ENCODE measurements at regions not wholly inside any gene's neighbourhood (a gene's known extent, or its start where the extent isn't known, plus 50 kb on each side); places are given as distances from the start of the nearest gene placed in this dataset.
A peak's percentile ranks its signal among the peaks of the same experiment; 100 is the strongest.
"Not testable (repeated sequence)": the region's sequence is repeated elsewhere in the genome, so short reads cannot be mapped to it uniquely, and the experiment has no call there.

DNA sequence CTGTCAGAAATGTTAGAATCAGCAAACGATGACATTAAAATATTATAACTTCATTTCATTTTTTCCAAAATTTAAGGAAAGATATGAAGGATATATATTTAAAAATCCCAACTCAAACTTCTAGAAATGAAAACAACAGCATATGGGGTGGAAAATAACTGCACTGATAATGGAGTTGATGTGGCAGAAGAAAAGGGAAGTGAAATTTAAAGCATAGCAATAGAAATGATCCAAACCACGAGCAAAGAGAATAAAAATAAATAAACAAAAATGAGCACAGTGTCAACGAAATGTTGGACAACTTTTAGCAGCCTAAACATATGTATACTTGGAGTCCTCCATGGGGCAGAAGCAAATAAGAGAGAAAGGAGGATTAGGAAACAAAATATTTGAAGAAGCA, 280.2 kb downstream of the KCNJ3 start:
- no peak overlapping the region for H3K27ac ChIP-seq (ENCODE audit: low read depth, low read length)
- no peak for DNase-seq (ENCODE audit: low read depth in 4 of 6, low spot score in 6 of 6)
- H3K4me1 ChIP-seq (ENCODE audit: control insufficient read depth, insufficient read depth, low read length), result no peaks in the 10 kb centered on the region
- no CpG with 5 or more reads among the region's 3 CpGs for WGBS (ENCODE audit: insufficient coverage)
- no peak overlapping the region for H3K4me3 ChIP-seq (ENCODE audit: low read depth, low read length)
- H3K27me3 ChIP-seq (ENCODE audit: control insufficient read depth, insufficient read depth, low read length), result no peaks in the 10 kb centered on the region
- H3K36me3 ChIP-seq (ENCODE audit: control insufficient read depth, insufficient read depth, low read length), result no peaks in the 10 kb centered on the region
- peaks cover 1% of the 10 kb centered on the region for H3K9me3 ChIP-seq (ENCODE audit: control insufficient read depth, insufficient read depth, low read length)

DNA sequence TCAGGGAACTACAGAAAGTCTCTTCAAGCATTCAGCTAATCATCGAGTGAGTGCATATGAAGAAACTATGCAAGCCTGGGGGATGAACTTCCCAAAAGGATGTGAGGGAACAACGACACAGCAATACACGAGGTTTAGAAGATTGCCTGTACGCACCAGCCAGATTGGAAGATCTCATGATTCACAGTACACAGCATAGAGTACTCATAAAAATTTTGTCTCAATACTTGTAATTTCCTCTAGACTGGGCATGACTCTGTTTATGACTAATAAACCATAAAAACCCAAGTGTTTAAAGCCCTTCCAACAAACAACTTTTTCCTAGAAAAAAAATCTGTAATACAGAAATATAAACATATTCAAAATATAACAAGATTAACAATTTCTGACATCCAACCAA, 279.7 kb downstream of the KCNJ3 start:
- DNase-seq (ENCODE audit: low read depth in 4 of 6, low spot score in 6 of 6), result no peak
- no peaks in the 10 kb centered on the region for H3K4me1 ChIP-seq (ENCODE audit: control insufficient read depth, insufficient read depth, low read length)
- no peaks in the 10 kb centered on the region for H3K27me3 ChIP-seq (ENCODE audit: control insufficient read depth, insufficient read depth, low read length)
- WGBS (ENCODE audit: insufficient coverage), result 68% methylated on average over 3 of the region's 4 CpGs
- no peak overlapping the region for H3K27ac ChIP-seq (ENCODE audit: low read depth, low read length)
- H3K4me3 ChIP-seq (ENCODE audit: low read depth, low read length), result no peak overlapping the region
- peaks cover 1% of the 10 kb centered on the region for H3K9me3 ChIP-seq (ENCODE audit: control insufficient read depth, insufficient read depth, low read length)
- no peaks in the 10 kb centered on the region for H3K36me3 ChIP-seq (ENCODE audit: control insufficient read depth, insufficient read depth, low read length)

DNA sequence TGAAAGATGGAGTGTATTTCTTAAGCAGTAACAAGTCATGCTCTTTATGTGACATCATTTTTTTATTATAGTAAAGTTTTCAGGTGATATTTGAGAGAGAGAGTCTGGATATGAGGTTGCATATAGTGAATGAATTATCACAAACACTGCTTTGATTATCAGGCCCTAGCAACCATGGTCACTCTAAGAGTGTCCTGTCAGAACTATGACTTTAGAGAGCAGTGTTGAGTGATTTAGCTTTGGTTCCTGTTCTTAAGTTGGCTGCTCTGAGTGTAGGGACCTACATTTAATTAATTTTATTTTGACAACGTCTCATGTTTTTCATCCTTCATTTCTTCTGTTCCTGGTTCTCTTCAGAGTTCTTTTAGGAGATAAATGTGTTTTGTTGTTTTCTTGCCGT, 275.5 kb downstream of the KCNJ3 start:
- no peaks in the 10 kb centered on the region for H3K4me1 ChIP-seq (ENCODE audit: control insufficient read depth, insufficient read depth, low read length)
- H3K36me3 ChIP-seq (ENCODE audit: control insufficient read depth, insufficient read depth, low read length), result no peaks in the 10 kb centered on the region
- WGBS (ENCODE audit: insufficient coverage), result no CpG with 5 or more reads among the region's 2 CpGs
- no peaks in the 10 kb centered on the region for H3K9me3 ChIP-seq (ENCODE audit: control insufficient read depth, insufficient read depth, low read length)
- no peak for DNase-seq (ENCODE audit: low read depth in 4 of 6, low spot score in 6 of 6)
- H3K27me3 ChIP-seq (ENCODE audit: control insufficient read depth, insufficient read depth, low read length), result no peaks in the 10 kb centered on the region
- H3K4me3 ChIP-seq (ENCODE audit: low read depth, low read length), result no peak overlapping the region
- no peak overlapping the region for H3K27ac ChIP-seq (ENCODE audit: low read depth, low read length)

DNA sequence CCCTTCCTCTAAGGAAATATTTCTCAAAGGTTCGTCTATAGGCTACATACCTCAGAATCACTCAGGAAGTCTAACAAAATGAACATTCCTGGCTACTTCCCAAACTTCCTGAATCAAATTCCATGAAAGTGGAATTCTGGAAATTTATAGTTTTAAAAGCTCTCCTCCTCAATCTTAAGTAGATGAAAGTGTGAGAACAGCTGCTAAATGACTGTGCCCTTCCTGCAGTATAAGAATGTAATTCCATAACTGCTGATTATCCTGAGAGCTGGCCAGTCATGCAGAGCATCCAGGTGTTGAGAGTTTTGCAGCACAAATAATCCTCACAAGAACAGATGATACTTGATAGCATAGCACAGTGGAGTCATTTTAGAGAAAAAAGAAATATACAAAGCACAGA, 265.0 kb downstream of the KCNJ3 start:
- WGBS (ENCODE audit: insufficient coverage), result no CpG with 5 or more reads among the region's 1 CpG

DNA sequence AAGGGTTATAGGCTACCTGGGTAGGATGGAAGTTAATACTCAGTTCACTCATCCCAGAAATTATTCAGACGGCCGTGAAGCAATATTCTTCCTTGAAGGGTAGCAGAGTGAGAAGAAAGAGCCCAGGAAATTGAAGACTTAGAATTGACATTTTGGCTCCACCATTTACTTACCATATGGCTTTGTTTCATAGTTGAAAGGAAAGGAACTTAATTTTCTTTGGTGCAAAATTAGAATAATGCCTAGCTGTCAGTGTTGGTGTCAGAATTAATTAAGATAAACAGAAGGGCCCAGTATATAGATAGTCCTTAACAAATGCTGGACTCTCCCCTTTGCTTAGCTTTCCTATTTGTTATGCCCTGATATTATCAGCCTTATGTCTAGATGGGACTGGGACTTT, 263.2 kb downstream of the KCNJ3 start:
- no CpG with 5 or more reads among the region's 2 CpGs for WGBS (ENCODE audit: insufficient coverage)

More for the DNA sequence above, 265.0 kb downstream of the KCNJ3 start:
- Histone ChIP-seq H3K27me3 (ENCODE audit: control insufficient read depth, insufficient read depth, low read length) (no peaks in the 10 kb centered on the region), H3K9me3 (ENCODE audit: control insufficient read depth, insufficient read depth, low read length) (no peaks in the 10 kb centered on the region), H3K4me3 (ENCODE audit: low read depth, low read length) (no peak overlapping the region), H3K4me1 (ENCODE audit: control insufficient read depth, insufficient read depth, low read length) (no peaks in the 10 kb centered on the region), H3K36me3 (ENCODE audit: control insufficient read depth, insufficient read depth, low read length) (no peaks in the 10 kb centered on the region), H3K27ac (ENCODE audit: low read depth, low read length) (no peak overlapping the region)
- DNase-seq (ENCODE audit: low read depth in 4 of 6, low spot score in 6 of 6), result peak in 1 of 6 donors; percentile 69

DNA sequence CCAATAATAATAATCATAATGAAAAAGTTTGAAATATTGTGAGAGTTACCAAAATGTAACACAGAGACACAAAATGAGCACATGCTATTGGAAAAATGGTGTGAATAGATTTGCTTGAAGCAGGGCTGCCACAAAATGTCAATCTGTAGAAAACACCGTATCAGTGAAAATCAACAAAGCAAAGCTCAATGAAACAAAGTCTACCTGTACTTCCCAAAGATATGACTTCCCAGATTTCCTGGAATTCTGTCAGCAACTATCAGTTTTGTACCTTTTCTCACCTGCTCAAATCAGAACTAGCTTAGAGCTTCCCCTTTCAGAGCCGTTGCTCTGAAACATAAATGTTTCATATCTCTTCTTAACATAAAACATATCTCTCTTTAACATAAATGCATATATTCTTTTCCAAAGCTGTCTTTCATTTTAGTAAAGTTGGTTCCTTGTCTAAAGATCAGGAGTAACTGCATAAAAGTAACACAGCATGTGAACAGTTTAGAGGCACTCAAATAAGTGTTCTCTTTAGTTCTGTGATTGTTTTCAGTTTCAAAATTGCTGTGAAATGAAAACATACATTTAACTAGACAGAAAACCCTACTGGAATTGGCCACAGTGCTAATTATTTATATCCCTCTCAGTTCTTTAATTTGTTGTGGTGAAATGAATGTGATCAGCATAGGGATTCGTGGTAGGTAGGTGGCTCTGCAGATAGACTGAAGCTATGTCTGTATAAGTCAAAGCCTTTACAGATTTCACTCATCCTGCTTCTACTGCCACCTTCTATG, 262.5 kb downstream of the KCNJ3 start:
- no peaks in the 10 kb centered on the region for H3K9me3 ChIP-seq (ENCODE audit: control insufficient read depth, insufficient read depth, low read length)
- no peaks in the 10 kb centered on the region for H3K36me3 ChIP-seq (ENCODE audit: control insufficient read depth, insufficient read depth, low read length)
- no peak for DNase-seq (ENCODE audit: low read depth in 4 of 6, low spot score in 6 of 6)
- H3K27ac ChIP-seq (ENCODE audit: low read depth, low read length), result no peak overlapping the region
- H3K4me1 ChIP-seq (ENCODE audit: control insufficient read depth, insufficient read depth, low read length), result no peaks in the 10 kb centered on the region
- H3K4me3 ChIP-seq (ENCODE audit: low read depth, low read length), result no peak overlapping the region
- 100% methylated on average over 1 of the region's 3 CpGs for WGBS (ENCODE audit: insufficient coverage)
- H3K27me3 ChIP-seq (ENCODE audit: control insufficient read depth, insufficient read depth, low read length), result no peaks in the 10 kb centered on the region

More for the DNA sequence above, 263.2 kb downstream of the KCNJ3 start:
- no peak overlapping the region for H3K4me3 ChIP-seq (ENCODE audit: low read depth, low read length)
- no peaks in the 10 kb centered on the region for H3K9me3 ChIP-seq (ENCODE audit: control insufficient read depth, insufficient read depth, low read length)
- peak in 1 of 6 donors; percentile 32 for DNase-seq (ENCODE audit: low read depth in 4 of 6, low spot score in 6 of 6)
- H3K27me3 ChIP-seq (ENCODE audit: control insufficient read depth, insufficient read depth, low read length), result no peaks in the 10 kb centered on the region
- no peaks in the 10 kb centered on the region for H3K4me1 ChIP-seq (ENCODE audit: control insufficient read depth, insufficient read depth, low read length)
- no peaks in the 10 kb centered on the region for H3K36me3 ChIP-seq (ENCODE audit: control insufficient read depth, insufficient read depth, low read length)
- no peak overlapping the region for H3K27ac ChIP-seq (ENCODE audit: low read depth, low read length)

DNA sequence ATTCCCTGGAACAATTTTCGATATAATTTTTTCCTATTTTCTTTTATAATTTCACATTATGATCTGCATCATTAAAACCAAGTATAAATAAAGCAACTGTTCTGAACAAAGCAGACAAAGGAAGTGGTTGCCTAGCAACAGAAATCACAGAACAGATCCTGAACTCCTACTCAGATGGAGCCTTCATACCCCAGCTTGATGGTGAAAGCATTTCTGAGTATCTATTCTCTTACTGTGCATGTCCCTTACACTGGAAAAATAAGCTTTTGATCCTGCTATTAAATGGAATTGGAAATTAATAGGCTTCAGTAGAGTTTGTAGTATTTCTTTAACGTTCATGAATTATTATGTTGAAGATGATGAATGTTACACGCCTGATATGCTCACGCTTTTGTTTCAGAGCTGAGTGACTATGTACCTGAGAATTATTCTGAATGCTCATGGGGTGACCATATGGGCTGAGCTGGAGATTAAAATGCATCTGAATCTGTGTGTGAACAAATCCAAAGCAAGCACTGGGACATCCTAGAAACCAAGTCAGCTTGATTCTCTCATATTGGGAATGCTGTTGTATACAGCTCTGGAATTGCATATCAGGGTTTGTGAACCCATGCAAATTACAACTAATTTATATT, 254.0 kb downstream of the KCNJ3 start:
- DNase-seq (ENCODE audit: low read depth in 4 of 6, low spot score in 6 of 6), result peak; percentile 12 to 95 (median 48)
- no peaks in the 10 kb centered on the region for H3K4me1 ChIP-seq (ENCODE audit: control insufficient read depth, insufficient read depth, low read length)
- no peaks in the 10 kb centered on the region for H3K27me3 ChIP-seq (ENCODE audit: control insufficient read depth, insufficient read depth, low read length)
- H3K9me3 ChIP-seq (ENCODE audit: control insufficient read depth, insufficient read depth, low read length), result no peaks in the 10 kb centered on the region
- H3K27ac ChIP-seq (ENCODE audit: low read depth, low read length), result no peak overlapping the region
- H3K4me3 ChIP-seq (ENCODE audit: low read depth, low read length), result no peak overlapping the region
- 55% methylated on average over 3 of the region's 4 CpGs for WGBS (ENCODE audit: insufficient coverage)
- no peaks in the 10 kb centered on the region for H3K36me3 ChIP-seq (ENCODE audit: control insufficient read depth, insufficient read depth, low read length)

DNA sequence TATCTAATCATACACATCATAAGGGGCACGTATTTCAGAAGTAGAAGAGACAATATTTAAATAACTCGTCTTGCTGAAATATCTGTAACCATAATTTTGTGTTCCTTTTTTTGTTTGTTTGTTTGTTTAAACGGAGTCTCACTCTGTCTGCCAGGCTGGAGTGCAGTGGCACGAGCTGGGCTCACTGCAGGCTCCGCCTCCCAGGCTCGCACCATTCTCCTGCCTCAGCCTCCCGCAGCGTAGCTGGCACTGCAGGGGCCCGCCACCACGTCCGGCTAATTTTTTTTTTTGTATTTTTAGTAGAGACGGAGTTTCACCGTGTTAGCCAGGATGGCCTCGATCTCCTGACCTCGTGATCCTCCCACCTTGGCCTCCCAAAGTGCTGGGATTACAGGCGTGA, 248.9 kb downstream of the KCNJ3 start:
- not testable (repeated sequence) for H3K4me1 ChIP-seq (ENCODE audit: control insufficient read depth, insufficient read depth, low read length); H3K27me3 ChIP-seq (ENCODE audit: control insufficient read depth, insufficient read depth, low read length); H3K9me3 ChIP-seq (ENCODE audit: control insufficient read depth, insufficient read depth, low read length); H3K36me3 ChIP-seq (ENCODE audit: control insufficient read depth, insufficient read depth, low read length); DNase-seq (ENCODE audit: low read depth in 4 of 6, low spot score in 6 of 6); H3K27ac ChIP-seq (ENCODE audit: low read depth, low read length); H3K4me3 ChIP-seq (ENCODE audit: low read depth, low read length)
- 87% methylated on average over 6 of the region's 16 CpGs for WGBS (ENCODE audit: insufficient coverage)

DNA sequence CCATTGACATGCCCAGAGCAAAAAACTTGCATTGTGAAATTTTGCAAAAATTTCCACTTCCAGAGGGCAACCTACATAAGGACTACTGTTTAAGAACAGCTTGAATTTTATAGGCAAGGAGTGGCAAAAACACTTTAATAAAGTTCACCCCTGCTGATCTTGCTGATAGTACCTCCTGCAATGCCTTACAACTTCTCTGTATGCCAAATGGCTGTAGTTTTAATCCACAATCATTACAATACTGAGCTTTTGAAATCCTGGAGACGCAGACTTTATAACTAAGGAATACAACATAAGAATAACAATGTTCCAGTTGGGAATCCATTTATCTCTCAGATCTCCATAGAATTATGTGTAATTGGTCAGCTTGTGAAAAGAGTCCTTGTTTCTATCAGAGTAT, 247.5 kb downstream of the KCNJ3 start:
- peak in 1 of 6 donors; percentile 51 for DNase-seq (ENCODE audit: low read depth in 4 of 6, low spot score in 6 of 6)
- no peaks in the 10 kb centered on the region for H3K36me3 ChIP-seq (ENCODE audit: control insufficient read depth, insufficient read depth, low read length)
- no peaks in the 10 kb centered on the region for H3K9me3 ChIP-seq (ENCODE audit: control insufficient read depth, insufficient read depth, low read length)
- no peaks in the 10 kb centered on the region for H3K4me1 ChIP-seq (ENCODE audit: control insufficient read depth, insufficient read depth, low read length)
- no peaks in the 10 kb centered on the region for H3K27me3 ChIP-seq (ENCODE audit: control insufficient read depth, insufficient read depth, low read length)
- H3K4me3 ChIP-seq (ENCODE audit: low read depth, low read length), result no peak overlapping the region
- WGBS (ENCODE audit: insufficient coverage), result no CpG with 5 or more reads among the region's 1 CpG
- H3K27ac ChIP-seq (ENCODE audit: low read depth, low read length), result no peak overlapping the region

DNA sequence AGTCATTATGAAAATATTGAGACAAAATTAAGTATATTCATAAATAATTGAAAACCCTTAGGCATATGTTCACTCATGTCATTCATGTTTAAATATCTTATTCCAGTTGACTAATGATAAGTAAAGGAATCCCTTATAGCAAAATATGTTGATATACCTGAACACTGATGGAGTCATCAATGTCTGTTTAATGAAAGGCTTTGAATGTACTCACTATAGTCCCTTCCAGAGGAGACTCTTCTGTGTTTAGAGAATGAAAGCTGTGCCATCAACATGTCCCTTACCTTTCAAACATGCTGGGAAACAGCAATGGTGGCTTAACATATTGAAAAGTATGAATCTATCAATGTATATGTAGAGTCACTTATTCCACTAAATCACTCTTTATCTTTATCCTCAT, 242.9 kb downstream of the KCNJ3 start:
- no peak for DNase-seq (ENCODE audit: low read depth in 4 of 6, low spot score in 6 of 6)
- Histone ChIP-seq H3K27ac (ENCODE audit: low read depth, low read length) (no peak overlapping the region), H3K4me3 (ENCODE audit: low read depth, low read length) (no peak overlapping the region), H3K4me1 (ENCODE audit: control insufficient read depth, insufficient read depth, low read length) (no peaks in the 10 kb centered on the region), H3K9me3 (ENCODE audit: control insufficient read depth, insufficient read depth, low read length) (no peaks in the 10 kb centered on the region), H3K36me3 (ENCODE audit: control insufficient read depth, insufficient read depth, low read length) (no peaks in the 10 kb centered on the region), H3K27me3 (ENCODE audit: control insufficient read depth, insufficient read depth, low read length) (no peaks in the 10 kb centered on the region)
